Spleen (tissue), 11 donors: ENCODE measurements at regions not wholly inside any gene's neighbourhood (a gene's known extent, or its start where the extent isn't known, plus 50 kb on each side); places are given as distances from the start of the nearest gene placed in this dataset.

Source experiments
- DNase-seq: peaks from one replicate; pipeline ENCODE4 v3.0.0-alpha.2; 2020
- H3K27ac ChIP-seq, 8 donors: fragments of 200-600 bp; sonication (generic) in 7 of 8; 1 replicate in 4 of 8; 2 replicates in 4 of 8; pipeline versions ENCODE4 v1.5.0 to v1.8.0; 2016 to 2021; ENCODE audit warnings: inconsistent platforms in 4 of 8, mild to moderate bottlenecking in 4 of 8, moderate library complexity in 1 of 8
- H3K27me3 ChIP-seq, 7 donors: fragments of 200-600 bp; sonication (generic) in 6 of 7; replicated peaks in 1 of 7; 1 replicate in 4 of 7; 2 replicates in 3 of 7; pipeline versions ENCODE4 v1.5.0 to v1.8.0; 2016 to 2021; ENCODE audit warnings: inconsistent platforms in 3 of 7, mild to moderate bottlenecking in 1 of 7
- H3K36me3 ChIP-seq, 6 donors: fragments of 200-600 bp; sonication (generic) in 5 of 6; 1 replicate in 4 of 6; 2 replicates in 2 of 6; pipeline versions ENCODE4 v1.5.0 to v1.8.0; 2016 to 2021; ENCODE audit warnings: inconsistent platforms in 2 of 6
- H3K4me1 ChIP-seq, 6 donors: fragments of 200-600 bp; sonication (generic) in 5 of 6; 1 replicate in 3 of 6; 2 replicates in 3 of 6; pipeline versions ENCODE4 v1.5.0 to v1.8.0; 2016 to 2021; ENCODE audit warnings: inconsistent platforms in 3 of 6
- H3K4me3 ChIP-seq, 8 donors: fragments of 200-600 bp; sonication (generic) in 7 of 8; 1 replicate in 4 of 8; 2 replicates in 4 of 8; pipeline versions ENCODE4 v1.5.0 to v1.8.0; 2016 to 2021; ENCODE audit warnings: inconsistent platforms in 4 of 8, mild to moderate bottlenecking in 4 of 8, moderate library complexity in 2 of 8
- H3K9me3 ChIP-seq, 8 donors: fragments of 200-600 bp; sonication (generic) in 7 of 8; 1 replicate in 4 of 8; 2 replicates in 4 of 8; pipeline versions ENCODE4 v1.5.0 to v1.8.0; 2016 to 2021; ENCODE audit warnings: inconsistent platforms in 4 of 8
- POLR2A ChIP-seq, 3 donors: fragments of 450-650 bp; IDR thresholded peaks; one replicate each; pipeline ENCODE4 v1.5.1; 2017; ENCODE audit warnings: antibody characterized with exemption in 3 of 3, mild to moderate bottlenecking in 1 of 3
- POLR2AphosphoS5 ChIP-seq, 3 donors: sonication (generic); formaldehyde crosslinking; IDR thresholded peaks; one replicate each; pipeline ENCODE4 v1.5.1; 2017; ENCODE audit warnings: antibody characterized with exemption in 3 of 3
- WGBS, 5 donors: extraction: QIAGEN DNeasy Blood & Tissue Kit in 3 of 5; methylation state at CpG; one replicate each; pipeline versions ENCODE4 v1.1.5 to v1.1.7; 2013 to 2018; 5-methylcytosine and 5-hydroxymethylcytosine counted together
- intact Hi-C: fragments of 100-400 bp; cut with DNase I; formaldehyde crosslinking; loops from one replicate; pipeline ENCODE4 v1.15.0; 2023; ENCODE audit warnings: low total_unique reads
- TF ChIP-seq, protein P1 (sequence below), 11 experiments: fragments of 200-600 bp in 7 of 11; fragments of 450-650 bp in 4 of 11; sonication (generic) in 4 of 11; IDR thresholded peaks in 8 of 11; conservative IDR thresholded peaks in 3 of 11; 1 replicate in 7 of 11; 2 replicates in 4 of 11; pipeline versions ENCODE4 v1.4.0 to v1.8.0; 2016 to 2021; ENCODE audit warnings: antibody characterized with exemption in 11 of 11, inconsistent platforms in 4 of 11, mild to moderate bottlenecking in 1 of 11
- donor health status: healthy with polysubstance abuse.
- donor health status: DM: no; HTN: no; CAD: no; lungs with moderate emphysema.
- donor health status: DM: no; HTN: no; CAD: no.
- donor health status: Bipolar disorder and iron deficiency.
- donor health status: healthy.
- donor health status: DM: no; HTN: no; CAD: no.
- donor health status: DM: yes; HTN: yes; CAD: no.

DNA sequence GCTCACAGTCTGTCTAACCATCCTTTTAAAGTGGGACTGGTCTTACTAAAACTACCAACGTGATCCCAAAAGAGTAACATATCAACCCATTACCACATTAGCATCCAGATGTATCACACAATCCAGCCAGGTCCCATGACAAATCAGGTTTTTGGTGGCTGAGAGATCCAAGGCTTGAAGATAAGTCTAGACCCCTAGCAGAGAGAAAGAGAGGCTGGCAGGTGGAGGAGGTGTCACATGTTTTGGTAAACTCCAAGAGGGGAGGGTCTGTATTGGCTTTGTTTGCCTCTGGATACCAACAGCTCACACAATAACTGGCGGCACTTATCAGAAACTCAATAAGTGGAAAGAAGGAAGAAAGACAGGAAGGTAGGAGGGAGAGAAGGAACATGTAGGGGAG is 357.6 kb downstream of the SS18 start:
- peaks cover 0 to 14% (median 5%) of the 10 kb centered on the region in 8 donors for H3K9me3 ChIP-seq
- H3K27me3 ChIP-seq: peaks cover 0 to 3% (median 0%) of the 10 kb centered on the region in 7 donors
- no peaks in the 10 kb centered on the region for H3K4me1 ChIP-seq
- H3K27ac ChIP-seq: no peak overlapping the region
- no peak overlapping the region for H3K4me3 ChIP-seq
- TF ChIP-seq POLR2A (IDR thresholded peaks at IDR 0.05) (no peak), POLR2AphosphoS5 (IDR thresholded peaks at IDR 0.05) (no peak)
- TF ChIP-seq, protein P1, sequence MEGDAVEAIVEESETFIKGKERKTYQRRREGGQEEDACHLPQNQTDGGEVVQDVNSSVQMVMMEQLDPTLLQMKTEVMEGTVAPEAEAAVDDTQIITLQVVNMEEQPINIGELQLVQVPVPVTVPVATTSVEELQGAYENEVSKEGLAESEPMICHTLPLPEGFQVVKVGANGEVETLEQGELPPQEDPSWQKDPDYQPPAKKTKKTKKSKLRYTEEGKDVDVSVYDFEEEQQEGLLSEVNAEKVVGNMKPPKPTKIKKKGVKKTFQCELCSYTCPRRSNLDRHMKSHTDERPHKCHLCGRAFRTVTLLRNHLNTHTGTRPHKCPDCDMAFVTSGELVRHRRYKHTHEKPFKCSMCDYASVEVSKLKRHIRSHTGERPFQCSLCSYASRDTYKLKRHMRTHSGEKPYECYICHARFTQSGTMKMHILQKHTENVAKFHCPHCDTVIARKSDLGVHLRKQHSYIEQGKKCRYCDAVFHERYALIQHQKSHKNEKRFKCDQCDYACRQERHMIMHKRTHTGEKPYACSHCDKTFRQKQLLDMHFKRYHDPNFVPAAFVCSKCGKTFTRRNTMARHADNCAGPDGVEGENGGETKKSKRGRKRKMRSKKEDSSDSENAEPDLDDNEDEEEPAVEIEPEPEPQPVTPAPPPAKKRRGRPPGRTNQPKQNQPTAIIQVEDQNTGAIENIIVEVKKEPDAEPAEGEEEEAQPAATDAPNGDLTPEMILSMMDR (IDR thresholded peaks at IDR 0.05 in 8 of 11, conservative IDR thresholded peaks at IDR 0.05 in 3 of 11): no peak
- no peak for DNase-seq
- intact Hi-C loops: no loop called here
- 67 to 92% (median 84%) methylated on average over 2 of the region's 2 CpGs for WGBS, 5 donors
- no peaks in the 10 kb centered on the region for H3K36me3 ChIP-seq

DNA sequence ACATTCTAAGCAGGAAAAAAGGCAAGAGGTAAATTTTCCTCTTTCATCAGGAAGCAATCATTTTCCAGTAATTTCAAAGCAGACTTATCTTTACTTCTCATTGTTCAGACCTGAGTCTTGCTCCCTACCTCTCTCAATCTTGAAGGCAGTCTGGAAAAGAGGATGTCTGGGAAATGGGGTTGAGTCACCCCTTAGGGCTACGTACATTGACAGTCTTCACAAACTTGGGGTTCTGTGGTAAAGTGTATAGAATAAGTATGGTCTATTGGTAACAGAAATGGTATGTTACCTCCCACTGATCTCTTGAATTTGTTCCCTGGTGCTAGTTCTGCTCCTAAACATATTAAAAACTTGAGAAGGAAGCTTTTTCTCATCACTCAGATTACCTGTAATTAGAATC is 361.3 kb downstream of the SS18 start:
- no peak for TF ChIP-seq POLR2AphosphoS5 (IDR thresholded peaks at IDR 0.05)
- TF ChIP-seq, protein P1 (IDR thresholded peaks at IDR 0.05 in 8 of 11, conservative IDR thresholded peaks at IDR 0.05 in 3 of 11): no peak
- no peak for TF ChIP-seq POLR2A (IDR thresholded peaks at IDR 0.05)
- Histone ChIP-seq H3K27ac (no peak overlapping the region), H3K4me3 (no peak overlapping the region), H3K4me1 (peaks cover 0 to 11% (median 0%) of the 10 kb centered on the region in 6 donors), H3K9me3 (peaks cover 0 to 14% (median 5%) of the 10 kb centered on the region in 8 donors), H3K36me3 (no peaks in the 10 kb centered on the region), H3K27me3 (peaks cover 0 to 8% (median 0%) of the 10 kb centered on the region in 7 donors)
- intact Hi-C loops: no loop called here
- DNase-seq: no peak
- 79 to 97% (median 91%) methylated on average over 1 of the region's 1 CpG for WGBS, 5 donors

DNA sequence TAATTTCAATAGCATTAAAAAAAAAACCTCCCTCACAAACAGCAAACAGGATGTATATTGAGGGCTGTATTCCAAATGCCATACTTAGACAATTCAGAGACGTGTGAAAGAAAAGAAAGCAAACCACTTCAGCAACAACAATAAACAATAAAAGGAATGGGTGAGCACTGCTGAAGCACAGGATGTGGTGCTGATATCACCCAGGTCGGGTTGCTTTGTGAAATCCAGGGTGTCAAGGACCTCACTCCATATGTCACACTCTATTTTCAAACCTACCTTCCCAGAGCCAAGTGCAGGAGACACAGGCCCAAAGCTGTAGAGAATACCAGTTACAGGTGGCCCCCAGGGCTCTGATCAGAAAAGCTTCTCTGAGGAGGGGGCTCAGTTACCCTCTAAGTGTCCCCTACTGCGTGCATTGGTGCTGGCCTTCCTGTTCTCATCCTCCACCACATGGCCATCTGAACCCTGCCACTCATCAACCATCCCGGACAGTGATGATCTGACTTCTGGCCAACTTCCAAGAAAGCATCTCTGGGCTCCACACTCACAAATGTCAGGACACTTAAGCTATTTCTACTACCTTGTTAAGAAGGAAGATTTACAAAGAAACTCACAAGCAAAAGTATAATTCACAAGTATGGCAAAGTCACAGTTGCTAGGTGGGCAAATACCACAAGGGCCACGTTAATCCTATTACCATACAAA is 363.0 kb downstream of the SS18 start:
- no peak for DNase-seq
- intact Hi-C loops: no loop called here
- Histone ChIP-seq H3K4me1 (peaks cover 0 to 11% (median 0%) of the 10 kb centered on the region in 6 donors), H3K36me3 (no peaks in the 10 kb centered on the region), H3K27me3 (peaks cover 0 to 8% (median 0%) of the 10 kb centered on the region in 7 donors), H3K4me3 (no peak overlapping the region), H3K27ac (no peak overlapping the region), H3K9me3 (peaks cover 0 to 25% (median 5%) of the 10 kb centered on the region in 8 donors)
- TF ChIP-seq, protein P1 (IDR thresholded peaks at IDR 0.05 in 8 of 11, conservative IDR thresholded peaks at IDR 0.05 in 3 of 11): no peak
- TF ChIP-seq POLR2A (IDR thresholded peaks at IDR 0.05) (no peak), POLR2AphosphoS5 (IDR thresholded peaks at IDR 0.05) (no peak)
- WGBS, 5 donors: 29 to 56% (median 52%) methylated on average over 5 of the region's 5 CpGs

DNA sequence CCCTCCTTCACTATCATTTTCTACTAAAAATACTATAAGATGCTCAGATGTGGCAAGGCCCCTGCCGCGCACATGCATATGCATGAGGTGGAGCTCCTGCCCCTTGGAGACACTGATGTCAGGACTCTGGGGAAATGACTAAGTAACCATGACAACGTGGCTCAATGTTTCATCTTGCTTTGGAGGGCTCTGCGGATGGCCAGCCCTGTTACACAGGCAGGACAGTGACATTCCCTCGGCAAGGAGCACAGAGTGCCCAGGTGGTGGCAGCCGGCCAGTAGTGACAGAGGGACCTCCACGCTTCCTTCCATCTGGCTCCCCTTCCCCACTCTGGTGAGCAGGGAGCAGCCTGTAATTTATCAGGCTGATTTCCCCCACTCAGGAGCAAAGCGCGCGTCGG is 364.1 kb downstream of the SS18 start:
- Histone ChIP-seq H3K27me3 (peaks cover 0 to 8% (median 0%) of the 10 kb centered on the region in 7 donors), H3K36me3 (no peaks in the 10 kb centered on the region), H3K27ac (no peak overlapping the region), H3K4me1 (peaks cover 0 to 11% (median 0%) of the 10 kb centered on the region in 6 donors), H3K9me3 (peaks cover 0 to 29% (median 5%) of the 10 kb centered on the region in 8 donors), H3K4me3 (no peak overlapping the region)
- TF ChIP-seq, protein P1 (IDR thresholded peaks at IDR 0.05 in 8 of 11, conservative IDR thresholded peaks at IDR 0.05 in 3 of 11): no peak
- TF ChIP-seq POLR2AphosphoS5 (IDR thresholded peaks at IDR 0.05) (no peak), POLR2A (IDR thresholded peaks at IDR 0.05) (no peak)
- WGBS, 5 donors: 38 to 52% (median 38%) methylated on average over 11 of the region's 11 CpGs
- intact Hi-C loops: no loop called here
- DNase-seq: no peak
